HFF-Myc (cell line): ENCODE measurements at regions not wholly inside any gene's neighbourhood (a gene's known extent, or its start where the extent isn't known, plus 50 kb on each side); places are given as distances from the start of the nearest gene placed in this dataset.

ENCODE experiments used
- DNase-seq: peaks from one replicate; pipeline ENCODE4 v3.0.0-alpha.2; 2011; ENCODE audit warnings: low read depth; ENCODE audit errors: extremely low read depth
- H3K4me3 ChIP-seq: replicated peaks from 2 replicates; pipeline ENCODE4 v1.5.1; 2011; ENCODE audit warnings: low read depth, mild to moderate bottlenecking, control low read depth, low read length
- TF ChIP-seq, protein P1 (sequence below): IDR thresholded peaks from 2 replicates; pipeline ENCODE4 v1.5.1; 2012; ENCODE audit warnings: mild to moderate bottlenecking, low read depth, low read length, control low read depth; ENCODE audit errors: missing control alignments

DNA sequence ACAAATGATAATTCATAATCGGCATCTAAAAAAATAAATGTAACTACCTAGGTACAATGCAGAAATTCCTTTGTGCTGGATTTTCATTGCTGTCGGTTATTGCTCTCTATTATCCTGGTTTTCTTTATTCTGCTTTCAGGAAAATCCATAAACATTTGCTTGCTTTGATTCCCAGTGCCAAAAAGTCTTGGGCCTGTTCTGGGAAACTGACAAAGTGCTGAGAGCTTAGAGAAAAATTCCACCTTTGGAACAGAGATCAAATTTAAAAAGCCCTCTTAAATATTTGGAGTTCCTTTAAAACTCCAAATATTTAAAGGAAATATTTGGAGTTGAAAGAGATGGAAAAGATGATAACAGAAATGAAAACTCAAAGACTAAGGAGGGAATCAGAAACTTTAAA lies 87.3 kb upstream of the ZBED5 start:
- no peak for DNase-seq
- TF ChIP-seq, protein P1, sequence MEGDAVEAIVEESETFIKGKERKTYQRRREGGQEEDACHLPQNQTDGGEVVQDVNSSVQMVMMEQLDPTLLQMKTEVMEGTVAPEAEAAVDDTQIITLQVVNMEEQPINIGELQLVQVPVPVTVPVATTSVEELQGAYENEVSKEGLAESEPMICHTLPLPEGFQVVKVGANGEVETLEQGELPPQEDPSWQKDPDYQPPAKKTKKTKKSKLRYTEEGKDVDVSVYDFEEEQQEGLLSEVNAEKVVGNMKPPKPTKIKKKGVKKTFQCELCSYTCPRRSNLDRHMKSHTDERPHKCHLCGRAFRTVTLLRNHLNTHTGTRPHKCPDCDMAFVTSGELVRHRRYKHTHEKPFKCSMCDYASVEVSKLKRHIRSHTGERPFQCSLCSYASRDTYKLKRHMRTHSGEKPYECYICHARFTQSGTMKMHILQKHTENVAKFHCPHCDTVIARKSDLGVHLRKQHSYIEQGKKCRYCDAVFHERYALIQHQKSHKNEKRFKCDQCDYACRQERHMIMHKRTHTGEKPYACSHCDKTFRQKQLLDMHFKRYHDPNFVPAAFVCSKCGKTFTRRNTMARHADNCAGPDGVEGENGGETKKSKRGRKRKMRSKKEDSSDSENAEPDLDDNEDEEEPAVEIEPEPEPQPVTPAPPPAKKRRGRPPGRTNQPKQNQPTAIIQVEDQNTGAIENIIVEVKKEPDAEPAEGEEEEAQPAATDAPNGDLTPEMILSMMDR, result no peak
- no peak overlapping the region for H3K4me3 ChIP-seq

DNA sequence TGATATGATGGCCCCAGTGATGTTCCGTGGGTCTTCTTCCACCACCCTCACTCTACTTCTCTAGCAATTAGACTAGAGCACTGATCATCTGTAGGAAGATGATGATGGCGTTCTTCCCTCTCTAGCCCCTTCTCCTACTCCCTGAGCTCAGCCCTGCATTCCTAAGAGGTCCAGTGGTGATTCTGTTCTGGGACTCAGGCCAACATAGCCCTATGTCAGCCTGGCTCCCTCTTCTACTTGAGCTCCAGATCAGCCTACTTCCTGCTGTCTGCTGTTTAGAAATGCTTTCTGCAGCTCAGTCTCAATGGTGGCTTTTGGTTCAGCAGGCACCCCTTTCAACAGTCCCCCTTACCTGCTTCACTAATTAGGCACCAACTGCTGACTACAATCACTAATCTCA lies 86.1 kb upstream of the ZBED5 start:
- TF ChIP-seq, protein P1, result no peak
- no peak overlapping the region for H3K4me3 ChIP-seq
- no peak for DNase-seq

DNA sequence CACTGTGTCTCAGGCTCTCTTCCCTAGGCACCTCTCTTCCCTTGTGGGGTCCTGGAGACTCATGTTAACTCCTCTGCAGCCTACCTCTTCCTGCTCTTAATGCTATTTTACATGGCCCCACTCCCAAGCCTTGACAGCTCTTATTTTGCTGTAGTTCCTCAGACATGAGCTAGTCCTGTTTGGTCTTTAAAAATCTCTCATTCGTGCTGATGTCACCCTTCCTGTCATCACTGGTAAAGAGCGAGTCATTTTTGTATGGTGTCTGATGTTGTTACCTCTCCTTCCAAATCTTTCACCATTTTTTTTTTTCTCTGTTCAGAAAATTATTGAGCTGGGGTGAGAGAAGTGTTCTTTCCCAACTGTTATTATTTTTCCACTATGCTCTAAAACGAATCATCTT lies 84.8 kb upstream of the ZBED5 start:
- TF ChIP-seq, protein P1, result no peak
- no peak overlapping the region for H3K4me3 ChIP-seq
- no peak for DNase-seq

DNA sequence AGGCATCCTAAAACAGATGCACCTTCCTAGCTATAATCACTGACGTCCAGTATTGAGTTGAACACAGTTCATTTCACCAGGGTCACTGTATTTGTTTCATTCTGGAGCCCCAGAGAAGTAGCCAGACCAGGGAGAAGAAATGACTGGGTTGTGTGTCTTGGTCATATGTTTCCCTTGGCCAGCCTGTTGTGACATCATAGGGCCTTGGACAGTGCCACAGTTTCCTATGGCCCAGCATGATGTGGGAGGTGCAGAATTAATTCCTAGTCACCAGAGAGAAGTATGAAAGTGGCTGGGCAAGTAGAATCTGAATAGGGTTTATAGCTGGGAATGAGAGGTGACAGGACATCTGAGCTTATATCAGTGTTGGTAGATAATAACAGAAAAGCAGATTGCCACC lies 84.0 kb upstream of the ZBED5 start:
- H3K4me3 ChIP-seq, result no peak overlapping the region
- TF ChIP-seq, protein P1, result no peak
- DNase-seq, result no peak

DNA sequence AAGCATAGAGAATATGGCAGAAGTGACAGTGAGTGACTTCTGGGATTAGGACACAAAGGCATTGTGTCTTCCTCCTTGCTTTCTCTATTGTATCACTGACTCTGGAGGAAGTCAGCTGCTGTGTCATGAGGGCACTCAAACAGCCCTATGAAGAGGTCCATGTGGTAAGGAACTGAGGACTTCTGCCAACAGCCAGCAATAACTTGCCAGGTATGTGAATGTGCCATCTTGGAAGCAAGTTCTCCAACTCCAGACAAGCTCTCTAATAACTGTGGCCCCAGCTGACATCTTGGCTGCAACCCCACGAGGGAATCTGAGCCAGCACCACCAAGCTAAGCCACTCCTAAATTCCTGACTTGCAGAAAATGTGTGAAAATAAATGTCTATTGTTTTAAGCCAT lies 83.6 kb upstream of the ZBED5 start:
- DNase-seq, result no peak
- no peak overlapping the region for H3K4me3 ChIP-seq
- TF ChIP-seq, protein P1, result no peak

DNA sequence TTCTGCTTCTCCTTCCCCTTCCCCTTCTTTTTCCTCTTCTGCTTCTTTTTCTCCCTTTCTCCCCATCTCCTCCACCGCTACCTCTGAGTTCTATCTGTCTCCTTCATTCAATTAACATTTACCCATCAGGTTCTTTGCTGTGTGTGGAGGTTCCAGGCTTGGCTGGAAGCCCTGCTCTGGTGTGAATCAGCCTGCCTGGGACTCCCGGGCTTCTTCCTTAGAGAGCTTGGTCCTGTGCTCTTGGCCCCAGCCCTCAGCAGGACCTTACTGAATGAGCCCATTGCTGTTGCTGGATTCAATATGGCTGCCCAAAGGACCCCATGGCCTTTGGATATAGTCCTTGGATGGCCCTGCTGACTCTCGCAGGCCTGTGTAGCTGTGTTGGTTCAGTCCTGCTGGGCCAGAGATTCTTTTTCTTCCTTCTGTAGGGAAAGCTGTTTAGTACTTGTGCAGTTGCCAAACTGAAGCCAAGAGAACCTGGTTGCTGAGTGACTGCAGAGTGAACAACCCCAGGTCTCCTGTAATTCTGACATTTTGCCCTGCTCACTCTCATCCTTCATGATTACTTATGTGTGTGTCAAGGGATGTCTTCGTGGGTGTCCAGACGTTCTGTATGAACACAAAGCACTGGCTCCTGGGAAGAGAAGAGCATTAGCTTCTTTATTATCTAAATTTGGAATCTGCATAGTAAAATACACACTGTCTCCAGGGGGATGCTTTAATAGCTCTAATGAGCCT lies 81.0 kb upstream of the ZBED5 start:
- TF ChIP-seq, protein P1, result no peak
- DNase-seq, result no peak
- H3K4me3 ChIP-seq, result no peak overlapping the region

DNA sequence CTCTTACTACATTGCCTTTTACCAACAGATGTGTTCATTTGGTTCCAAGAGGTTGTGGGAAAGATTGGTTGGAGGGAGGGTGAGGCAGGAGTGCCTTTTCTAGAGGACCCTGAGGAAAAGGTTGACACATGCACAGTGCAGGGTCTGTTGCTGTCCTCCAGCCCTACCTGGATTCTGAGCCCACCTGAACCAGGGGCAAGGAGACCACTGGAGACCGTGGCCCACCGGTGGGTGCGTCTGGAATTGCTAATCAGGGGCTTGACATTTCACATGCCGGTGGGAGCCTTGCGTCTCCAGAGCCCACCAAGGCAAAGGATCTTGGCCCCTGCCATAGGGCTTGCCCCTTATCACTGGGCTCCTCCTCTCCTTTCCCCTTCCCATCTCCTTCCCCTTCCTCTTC lies 80.4 kb upstream of the ZBED5 start:
- H3K4me3 ChIP-seq, result no peak overlapping the region
- TF ChIP-seq, protein P1, result no peak
- no peak for DNase-seq
